BLaER1 (cell line): ENCODE measurements at regions not wholly inside any gene's neighbourhood (a gene's known extent, or its start where the extent isn't known, plus 50 kb on each side); places are given as distances from the start of the nearest gene placed in this dataset.

Experiments
- H3K27ac ChIP-seq: shearing (Covaris generic); formaldehyde crosslinking; 2 replicates; pipeline ENCODE4 v1.8.1; 2022
- H3K27me3 ChIP-seq: shearing (Covaris generic); formaldehyde crosslinking; 2 replicates; pipeline ENCODE4 v1.8.1; 2022
- H3K36me3 ChIP-seq: shearing (Covaris generic); formaldehyde crosslinking; 2 replicates; pipeline ENCODE4 v1.8.1; 2022
- H3K4me1 ChIP-seq: shearing (Covaris generic); formaldehyde crosslinking; 2 replicates; pipeline ENCODE4 v1.8.1; 2022
- H3K4me2 ChIP-seq: shearing (Covaris generic); formaldehyde crosslinking; 2 replicates; pipeline ENCODE4 v1.8.1; 2022
- H3K4me3 ChIP-seq: shearing (Covaris generic); formaldehyde crosslinking; 2 replicates; pipeline ENCODE4 v1.8.1; 2022
- H3K9ac ChIP-seq: shearing (Covaris generic); formaldehyde crosslinking; 2 replicates; pipeline ENCODE4 v1.8.1; 2022
- H3K9me3 ChIP-seq: shearing (Covaris generic); formaldehyde crosslinking; 2 replicates; pipeline ENCODE4 v1.8.1; 2022
- H4K20me1 ChIP-seq: shearing (Covaris generic); formaldehyde crosslinking; 2 replicates; pipeline ENCODE4 v1.8.1; 2022
- Cebpa-rat ChIP-seq: shearing (Covaris generic); IDR thresholded peaks from 2 replicates; pipeline ENCODE4 v1.8.1; 2022

- TF ChIP-seq Cebpa-rat, result no peak
- H3K4me2 ChIP-seq, result peak overlapping the region; percentile 25
- H3K9ac ChIP-seq, result no peak overlapping the region
- no peaks in the 10 kb centered on the region for H4K20me1 ChIP-seq
- 0 out of 2 replicates have a peak overlapping the region, but pooled peaks have one; percentile 4 for H3K27ac ChIP-seq
- H3K4me3 ChIP-seq, result no peak overlapping the region
- H3K4me1 ChIP-seq, result peaks cover 14% of the 10 kb centered on the region
- no peaks in the 10 kb centered on the region for H3K9me3 ChIP-seq
- H3K27me3 ChIP-seq, result no peaks in the 10 kb centered on the region
- no peaks in the 10 kb centered on the region for H3K36me3 ChIP-seq
Measured at GRCh38 chr14:42929806-42930480, 1323.3 kb downstream of the LRFN5 start.

- Histone ChIP-seq H3K27ac (no peak overlapping the region), H3K27me3 (no peaks in the 10 kb centered on the region), H3K9me3 (no peaks in the 10 kb centered on the region), H3K4me1 (peaks cover 14% of the 10 kb centered on the region), H3K9ac (no peak overlapping the region), H3K4me2 (no peak overlapping the region), H4K20me1 (no peaks in the 10 kb centered on the region), H3K36me3 (no peaks in the 10 kb centered on the region), H3K4me3 (no peak overlapping the region)
- TF ChIP-seq Cebpa-rat, result no peak
Measured at GRCh38 chr14:42927313-42927712, 1320.6 kb downstream of the LRFN5 start.

GRCh38 chr14:42921901-42922300, 1315.2 kb downstream of the LRFN5 start:
- Histone ChIP-seq H3K4me1 (no peaks in the 10 kb centered on the region), H3K9ac (no peak overlapping the region), H3K4me2 (no peak overlapping the region), H3K27me3 (no peaks in the 10 kb centered on the region), H3K9me3 (no peaks in the 10 kb centered on the region), H4K20me1 (no peaks in the 10 kb centered on the region), H3K36me3 (no peaks in the 10 kb centered on the region), H3K27ac (no peak overlapping the region), H3K4me3 (no peak overlapping the region)
- no peak for TF ChIP-seq Cebpa-rat

- Histone ChIP-seq H3K4me1 (no peaks in the 10 kb centered on the region), H3K36me3 (no peaks in the 10 kb centered on the region), H4K20me1 (no peaks in the 10 kb centered on the region), H3K4me3 (no peak overlapping the region), H3K4me2 (no peak overlapping the region), H3K27ac (no peak overlapping the region), H3K9me3 (no peaks in the 10 kb centered on the region), H3K9ac (no peak overlapping the region), H3K27me3 (no peaks in the 10 kb centered on the region)
- no peak for TF ChIP-seq Cebpa-rat
Measured at GRCh38 chr14:42918615-42919014, 1311.9 kb downstream of the LRFN5 start.

- no peaks in the 10 kb centered on the region for H3K4me1 ChIP-seq
- TF ChIP-seq Cebpa-rat, result no peak
Measured at GRCh38 chr14:42911642-42912041, 1305.0 kb downstream of the LRFN5 start.

GRCh38 chr14:42909659-42910058, 1303.0 kb downstream of the LRFN5 start:
- no peaks in the 10 kb centered on the region for H3K9me3 ChIP-seq
- H3K27ac ChIP-seq, result no peak overlapping the region
- no peaks in the 10 kb centered on the region for H3K27me3 ChIP-seq
- TF ChIP-seq Cebpa-rat, result no peak
- H4K20me1 ChIP-seq, result no peaks in the 10 kb centered on the region
- H3K4me3 ChIP-seq, result no peak overlapping the region
- no peak overlapping the region for H3K9ac ChIP-seq
- no peaks in the 10 kb centered on the region for H3K4me1 ChIP-seq
- no peaks in the 10 kb centered on the region for H3K36me3 ChIP-seq
- H3K4me2 ChIP-seq, result no peak overlapping the region

More at GRCh38 chr14:42911642-42912041, 1305.0 kb downstream of the LRFN5 start:
- Histone ChIP-seq H3K27me3 (no peaks in the 10 kb centered on the region), H3K4me3 (no peak overlapping the region), H4K20me1 (no peaks in the 10 kb centered on the region), H3K9me3 (no peaks in the 10 kb centered on the region), H3K4me2 (no peak overlapping the region), H3K27ac (no peak overlapping the region), H3K9ac (no peak overlapping the region), H3K36me3 (no peaks in the 10 kb centered on the region)

- no peak for TF ChIP-seq Cebpa-rat
- Histone ChIP-seq H3K36me3 (no peaks in the 10 kb centered on the region), H3K4me3 (no peak overlapping the region), H3K27me3 (no peaks in the 10 kb centered on the region), H4K20me1 (no peaks in the 10 kb centered on the region), H3K9ac (no peak overlapping the region), H3K4me1 (no peaks in the 10 kb centered on the region), H3K4me2 (no peak overlapping the region), H3K9me3 (no peaks in the 10 kb centered on the region), H3K27ac (no peak overlapping the region)
Measured at GRCh38 chr14:42893183-42893582, 1286.5 kb downstream of the LRFN5 start.

GRCh38 chr14:42884100-42884499, 1277.4 kb downstream of the LRFN5 start:
- Histone ChIP-seq H3K9ac (no peak overlapping the region), H3K36me3 (no peaks in the 10 kb centered on the region), H3K9me3 (no peaks in the 10 kb centered on the region), H3K27me3 (no peaks in the 10 kb centered on the region), H3K27ac (no peak overlapping the region), H3K4me1 (no peaks in the 10 kb centered on the region), H3K4me2 (no peak overlapping the region), H4K20me1 (no peaks in the 10 kb centered on the region), H3K4me3 (no peak overlapping the region)
- TF ChIP-seq Cebpa-rat, result no peak

GRCh38 chr14:42877716-42878115, 1271.0 kb downstream of the LRFN5 start:
- no peak for TF ChIP-seq Cebpa-rat
- Histone ChIP-seq H3K4me3 (no peak overlapping the region), H3K9ac (no peak overlapping the region), H3K9me3 (no peaks in the 10 kb centered on the region), H3K4me1 (no peaks in the 10 kb centered on the region), H4K20me1 (no peaks in the 10 kb centered on the region), H3K27me3 (no peaks in the 10 kb centered on the region), H3K36me3 (no peaks in the 10 kb centered on the region), H3K4me2 (no peak overlapping the region), H3K27ac (no peak overlapping the region)

- no peaks in the 10 kb centered on the region for H4K20me1 ChIP-seq
- TF ChIP-seq Cebpa-rat, result no peak
- H3K9ac ChIP-seq, result no peak overlapping the region
- H3K27me3 ChIP-seq, result no peaks in the 10 kb centered on the region
- H3K4me2 ChIP-seq, result no peak overlapping the region
- no peaks in the 10 kb centered on the region for H3K4me1 ChIP-seq
- no peaks in the 10 kb centered on the region for H3K36me3 ChIP-seq
- no peak overlapping the region for H3K4me3 ChIP-seq
- H3K9me3 ChIP-seq, result no peaks in the 10 kb centered on the region
- no peak overlapping the region for H3K27ac ChIP-seq
Measured at GRCh38 chr14:42872786-42873185, 1266.1 kb downstream of the LRFN5 start.

- Histone ChIP-seq H3K9ac (no peak overlapping the region), H3K36me3 (no peaks in the 10 kb centered on the region), H3K4me3 (no peak overlapping the region), H4K20me1 (no peaks in the 10 kb centered on the region), H3K27me3 (no peaks in the 10 kb centered on the region), H3K27ac (no peak overlapping the region), H3K9me3 (no peaks in the 10 kb centered on the region), H3K4me1 (no peaks in the 10 kb centered on the region), H3K4me2 (no peak overlapping the region)
- no peak for TF ChIP-seq Cebpa-rat
Measured at GRCh38 chr14:42869681-42870080, 1263.0 kb downstream of the LRFN5 start.
